HepG2 (cell line): ENCODE measurements at regions not wholly inside any gene's neighbourhood (a gene's known extent, or its start where the extent isn't known, plus 50 kb on each side); places are given as distances from the start of the nearest gene placed in this dataset.

ENCODE experiments used
- FOXJ3 ChIP-seq: sonication (generic); formaldehyde crosslinking; IDR thresholded peaks from 2 replicates; pipeline ENCODE4 v1.4.0; 2020; ENCODE audit warnings: missing genetic modification reagents, mild to moderate bottlenecking, borderline replicate concordance
- FOXP1 ChIP-seq, 2 experiments: fragments of 450-650 bp in 1 of 2; IDR thresholded peaks; 2 replicates each; pipeline ENCODE4 v1.6.1; 2017 to 2018; ENCODE audit warnings: antibody characterized with exemption in 1 of 2
- GATAD1 ChIP-seq: IDR thresholded peaks from 2 replicates; pipeline ENCODE4 v1.6.1; 2016; ENCODE audit warnings: missing genetic modification reagents, missing compliant biosample characterization
- ISL2 ChIP-seq: sonication (generic); formaldehyde crosslinking; IDR thresholded peaks from 2 replicates; pipeline ENCODE4 v1.5.0; 2020; ENCODE audit warnings: missing genetic modification reagents
- MEIS2 ChIP-seq: sonication (generic); formaldehyde crosslinking; IDR thresholded peaks from 2 replicates; pipeline ENCODE4 v1.9.0; 2021; ENCODE audit warnings: mild to moderate bottlenecking, missing genetic modification reagents
- ONECUT2 ChIP-seq: sonication (generic); formaldehyde crosslinking; IDR thresholded peaks from 2 replicates; pipeline ENCODE4 v1.4.0; 2020; ENCODE audit warnings: missing genetic modification reagents
- PHF21A ChIP-seq: sonication (generic); formaldehyde crosslinking; IDR thresholded peaks from 2 replicates; pipeline ENCODE4 v1.5.0; 2020; ENCODE audit warnings: mild to moderate bottlenecking, missing genetic modification reagents
- SOX6 ChIP-seq, 2 experiments: fragments of 450-650 bp in 1 of 2; sonication (generic) in 1 of 2; formaldehyde crosslinking in 1 of 2; IDR thresholded peaks; 2 replicates each; pipeline versions ENCODE4 v1.4.0 to v1.6.1; 2017 to 2020; ENCODE audit warnings: antibody characterized with exemption in 1 of 2, mild to moderate bottlenecking in 1 of 2, missing genetic modification reagents in 1 of 2
- SRSF9 ChIP-seq: fragments of 200-400 bp; formaldehyde crosslinking; IDR thresholded peaks from 2 replicates; pipeline ENCODE4 v1.6.1; 2018; ENCODE audit warnings: borderline replicate concordance, mild to moderate bottlenecking, low read depth, low read length; ENCODE audit not compliant: insufficient read depth, poor library complexity, severe bottlenecking
- WIZ ChIP-seq: sonication (generic); formaldehyde crosslinking; IDR thresholded peaks from 2 replicates; pipeline ENCODE4 v1.5.1; 2020; ENCODE audit warnings: mild to moderate bottlenecking, missing genetic modification reagents
- ZNF614 ChIP-seq: IDR thresholded peaks from 2 replicates; pipeline ENCODE4 v1.6.1; 2018; ENCODE audit warnings: missing biosample characterization, missing genetic modification reagents, inconsistent platforms, borderline replicate concordance
- ZNF746 ChIP-seq: sonication (generic); formaldehyde crosslinking; IDR thresholded peaks from 2 replicates; pipeline ENCODE4 v1.8.0; 2022; ENCODE audit warnings: mild to moderate bottlenecking, missing genetic modification reagents
- TF ChIP-seq, protein P1 (sequence below): IDR thresholded peaks from 2 replicates; pipeline ENCODE4 v1.6.1; 2016; ENCODE audit warnings: missing genetic modification reagents, missing compliant biosample characterization
- TF ChIP-seq, protein P2 (sequence below): sonication (generic); formaldehyde crosslinking; IDR thresholded peaks from 2 replicates; pipeline ENCODE4 v1.4.0; 2020; ENCODE audit warnings: missing genetic modification reagents, borderline replicate concordance
- TF ChIP-seq, protein P3 (sequence below), 2 experiments: fragments of 450-650 bp in 1 of 2; sonication (generic) in 1 of 2; formaldehyde crosslinking; IDR thresholded peaks; 2 replicates each; pipeline versions ENCODE4 v1.5.0 to v1.8.0; 2020 to 2022; ENCODE audit warnings: mild to moderate bottlenecking in 1 of 2, missing genetic modification reagents in 1 of 2
- TF ChIP-seq, protein P4 (sequence below): sonication (generic); formaldehyde crosslinking; IDR thresholded peaks from 2 replicates; pipeline ENCODE4 v1.8.1; 2023; ENCODE audit warnings: mild to moderate bottlenecking, missing genetic modification reagents
- TF ChIP-seq, protein P5 (sequence below): sonication (generic); formaldehyde crosslinking; IDR thresholded peaks from 2 replicates; pipeline ENCODE4 v1.4.0; 2020; ENCODE audit warnings: low read depth, missing genetic modification reagents

DNA sequence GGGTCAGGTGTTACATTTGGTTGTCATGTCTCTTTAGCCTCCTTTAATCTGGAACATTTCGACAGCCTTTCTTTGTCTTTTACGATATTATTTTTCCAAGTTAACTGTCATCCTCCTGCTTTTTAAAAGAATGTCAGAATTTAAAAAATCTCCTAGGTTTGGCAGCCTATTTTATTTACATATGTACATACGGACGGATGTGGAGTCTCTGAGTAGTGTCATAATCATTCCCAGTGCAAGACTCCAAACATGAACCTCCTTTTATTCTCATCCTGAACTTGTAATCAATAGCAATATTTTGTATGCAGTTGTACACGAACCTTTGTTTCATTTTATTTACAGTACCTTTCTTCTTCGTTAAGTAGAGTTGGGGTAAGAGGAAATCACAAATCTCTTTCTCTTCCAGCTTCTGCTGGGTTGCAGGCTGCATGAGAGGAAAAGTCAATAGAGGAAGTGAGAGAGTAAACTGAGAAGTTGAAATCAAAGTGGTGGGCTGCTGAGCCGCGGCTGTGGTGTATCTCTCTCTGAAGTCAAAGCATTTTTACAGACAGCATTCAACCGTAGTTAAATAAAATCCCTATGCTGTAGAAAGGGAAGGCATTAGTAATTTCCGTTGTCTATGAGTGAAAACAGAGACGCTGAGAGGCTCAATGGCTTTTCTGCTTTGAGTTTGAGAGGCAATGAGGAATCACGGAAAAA, 53.9 kb upstream of the RPS6KA3 start (continued):
- TF ChIP-seq FOXP1 (IDR thresholded peaks at IDR 0.05): no peak
- TF ChIP-seq FOXP1 (CRISPR knock-in tag; IDR thresholded peaks at IDR 0.05): peak; percentile 84
- no peak for TF ChIP-seq SOX6 (IDR thresholded peaks at IDR 0.05)
- TF ChIP-seq SOX6 (CRISPR knock-in tag; IDR thresholded peaks at IDR 0.05): peak; percentile 96
- no peak for TF ChIP-seq WIZ (CRISPR knock-in tag)
- TF ChIP-seq, protein P1, sequence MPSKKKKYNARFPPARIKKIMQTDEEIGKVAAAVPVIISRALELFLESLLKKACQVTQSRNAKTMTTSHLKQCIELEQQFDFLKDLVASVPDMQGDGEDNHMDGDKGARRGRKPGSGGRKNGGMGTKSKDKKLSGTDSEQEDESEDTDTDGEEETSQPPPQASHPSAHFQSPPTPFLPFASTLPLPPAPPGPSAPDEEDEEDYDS (CRISPR knock-in tag): 0 out of 2 replicates have a peak, but pooled peaks have one; percentile 35
- TF ChIP-seq PHF21A (CRISPR knock-in tag): 0 out of 2 replicates have a peak, but pooled peaks have one; percentile 24
- TF ChIP-seq GATAD1: peak; percentile 13; the same call in 1 of the 2 replicates
- TF ChIP-seq, protein P2, sequence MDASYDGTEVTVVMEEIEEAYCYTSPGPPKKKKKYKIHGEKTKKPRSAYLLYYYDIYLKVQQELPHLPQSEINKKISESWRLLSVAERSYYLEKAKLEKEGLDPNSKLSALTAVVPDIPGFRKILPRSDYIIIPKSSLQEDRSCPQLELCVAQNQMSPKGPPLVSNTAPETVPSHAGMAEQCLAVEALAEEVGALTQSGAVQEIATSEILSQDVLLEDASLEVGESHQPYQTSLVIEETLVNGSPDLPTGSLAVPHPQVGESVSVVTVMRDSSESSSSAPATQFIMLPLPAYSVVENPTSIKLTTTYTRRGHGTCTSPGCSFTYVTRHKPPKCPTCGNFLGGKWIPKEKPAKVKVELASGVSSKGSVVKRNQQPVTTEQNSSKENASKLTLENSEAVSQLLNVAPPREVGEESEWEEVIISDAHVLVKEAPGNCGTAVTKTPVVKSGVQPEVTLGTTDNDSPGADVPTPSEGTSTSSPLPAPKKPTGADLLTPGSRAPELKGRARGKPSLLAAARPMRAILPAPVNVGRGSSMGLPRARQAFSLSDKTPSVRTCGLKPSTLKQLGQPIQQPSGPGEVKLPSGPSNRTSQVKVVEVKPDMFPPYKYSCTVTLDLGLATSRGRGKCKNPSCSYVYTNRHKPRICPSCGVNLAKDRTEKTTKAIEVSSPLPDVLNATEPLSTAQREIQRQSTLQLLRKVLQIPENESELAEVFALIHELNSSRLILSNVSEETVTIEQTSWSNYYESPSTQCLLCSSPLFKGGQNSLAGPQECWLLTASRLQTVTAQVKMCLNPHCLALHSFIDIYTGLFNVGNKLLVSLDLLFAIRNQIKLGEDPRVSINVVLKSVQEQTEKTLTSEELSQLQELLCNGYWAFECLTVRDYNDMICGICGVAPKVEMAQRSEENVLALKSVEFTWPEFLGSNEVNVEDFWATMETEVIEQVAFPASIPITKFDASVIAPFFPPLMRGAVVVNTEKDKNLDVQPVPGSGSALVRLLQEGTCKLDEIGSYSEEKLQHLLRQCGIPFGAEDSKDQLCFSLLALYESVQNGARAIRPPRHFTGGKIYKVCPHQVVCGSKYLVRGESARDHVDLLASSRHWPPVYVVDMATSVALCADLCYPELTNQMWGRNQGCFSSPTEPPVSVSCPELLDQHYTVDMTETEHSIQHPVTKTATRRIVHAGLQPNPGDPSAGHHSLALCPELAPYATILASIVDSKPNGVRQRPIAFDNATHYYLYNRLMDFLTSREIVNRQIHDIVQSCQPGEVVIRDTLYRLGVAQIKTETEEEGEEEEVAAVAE (CRISPR knock-in tag): no peak
- peak; percentile 88; the same call in 1 of the 2 replicates for TF ChIP-seq FOXJ3
- TF ChIP-seq ZNF614: no peak
- peak; percentile 97 for TF ChIP-seq ISL2 (CRISPR knock-in tag)
- TF ChIP-seq, protein P3, sequence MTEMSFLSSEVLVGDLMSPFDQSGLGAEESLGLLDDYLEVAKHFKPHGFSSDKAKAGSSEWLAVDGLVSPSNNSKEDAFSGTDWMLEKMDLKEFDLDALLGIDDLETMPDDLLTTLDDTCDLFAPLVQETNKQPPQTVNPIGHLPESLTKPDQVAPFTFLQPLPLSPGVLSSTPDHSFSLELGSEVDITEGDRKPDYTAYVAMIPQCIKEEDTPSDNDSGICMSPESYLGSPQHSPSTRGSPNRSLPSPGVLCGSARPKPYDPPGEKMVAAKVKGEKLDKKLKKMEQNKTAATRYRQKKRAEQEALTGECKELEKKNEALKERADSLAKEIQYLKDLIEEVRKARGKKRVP (CRISPR knock-in tag; IDR thresholded peaks at IDR 0.05): 0 out of 4 replicates have a peak, but pooled peaks of 1 of the 2 experiments have one; percentile 21
- TF ChIP-seq, protein P4, sequence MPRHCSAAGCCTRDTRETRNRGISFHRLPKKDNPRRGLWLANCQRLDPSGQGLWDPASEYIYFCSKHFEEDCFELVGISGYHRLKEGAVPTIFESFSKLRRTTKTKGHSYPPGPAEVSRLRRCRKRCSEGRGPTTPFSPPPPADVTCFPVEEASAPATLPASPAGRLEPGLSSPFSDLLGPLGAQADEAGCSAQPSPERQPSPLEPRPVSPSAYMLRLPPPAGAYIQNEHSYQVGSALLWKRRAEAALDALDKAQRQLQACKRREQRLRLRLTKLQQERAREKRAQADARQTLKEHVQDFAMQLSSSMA: no peak
- TF ChIP-seq, protein P5, sequence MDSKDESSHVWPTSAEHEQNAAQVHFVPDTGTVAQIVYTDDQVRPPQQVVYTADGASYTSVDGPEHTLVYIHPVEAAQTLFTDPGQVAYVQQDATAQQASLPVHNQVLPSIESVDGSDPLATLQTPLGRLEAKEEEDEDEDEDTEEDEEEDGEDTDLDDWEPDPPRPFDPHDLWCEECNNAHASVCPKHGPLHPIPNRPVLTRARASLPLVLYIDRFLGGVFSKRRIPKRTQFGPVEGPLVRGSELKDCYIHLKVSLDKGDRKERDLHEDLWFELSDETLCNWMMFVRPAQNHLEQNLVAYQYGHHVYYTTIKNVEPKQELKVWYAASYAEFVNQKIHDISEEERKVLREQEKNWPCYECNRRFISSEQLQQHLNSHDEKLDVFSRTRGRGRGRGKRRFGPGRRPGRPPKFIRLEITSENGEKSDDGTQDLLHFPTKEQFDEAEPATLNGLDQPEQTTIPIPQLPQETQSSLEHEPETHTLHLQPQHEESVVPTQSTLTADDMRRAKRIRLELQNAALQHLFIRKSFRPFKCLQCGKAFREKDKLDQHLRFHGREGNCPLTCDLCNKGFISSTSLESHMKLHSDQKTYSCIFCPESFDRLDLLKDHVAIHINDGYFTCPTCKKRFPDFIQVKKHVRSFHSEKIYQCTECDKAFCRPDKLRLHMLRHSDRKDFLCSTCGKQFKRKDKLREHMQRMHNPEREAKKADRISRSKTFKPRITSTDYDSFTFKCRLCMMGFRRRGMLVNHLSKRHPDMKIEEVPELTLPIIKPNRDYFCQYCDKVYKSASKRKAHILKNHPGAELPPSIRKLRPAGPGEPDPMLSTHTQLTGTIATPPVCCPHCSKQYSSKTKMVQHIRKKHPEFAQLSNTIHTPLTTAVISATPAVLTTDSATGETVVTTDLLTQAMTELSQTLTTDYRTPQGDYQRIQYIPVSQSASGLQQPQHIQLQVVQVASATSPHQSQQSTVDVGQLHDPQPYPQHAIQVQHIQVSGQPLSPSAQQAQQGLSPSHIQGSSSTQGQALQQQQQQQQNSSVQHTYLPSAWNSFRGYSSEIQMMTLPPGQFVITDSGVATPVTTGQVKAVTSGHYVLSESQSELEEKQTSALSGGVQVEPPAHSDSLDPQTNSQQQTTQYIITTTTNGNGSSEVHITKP (CRISPR knock-in tag): 0 out of 2 replicates have a peak, but pooled peaks have one; percentile 17
- TF ChIP-seq ZNF746 (CRISPR knock-in tag): no peak
- peak; percentile 48; the same call in 1 of the 2 replicates for TF ChIP-seq MEIS2 (CRISPR knock-in tag)
- peak; percentile 84 for TF ChIP-seq ONECUT2 (CRISPR knock-in tag)
- TF ChIP-seq SRSF9: no peak
